Activated gamma-delta T cell (primary cell): ENCODE measurements at regions not wholly inside any gene's neighbourhood (a gene's known extent, or its start where the extent isn't known, plus 50 kb on each side); places are given as distances from the start of the nearest gene placed in this dataset.
"Not testable (repeated sequence)": the region's sequence is repeated elsewhere in the genome, so short reads cannot be mapped to it uniquely, and the experiment has no call there.

ENCODE experiments used
- DNase-seq: peaks from one replicate; lab custom pipeline; 2025; lab: John Stamatoyannopoulos, UW

DNA sequence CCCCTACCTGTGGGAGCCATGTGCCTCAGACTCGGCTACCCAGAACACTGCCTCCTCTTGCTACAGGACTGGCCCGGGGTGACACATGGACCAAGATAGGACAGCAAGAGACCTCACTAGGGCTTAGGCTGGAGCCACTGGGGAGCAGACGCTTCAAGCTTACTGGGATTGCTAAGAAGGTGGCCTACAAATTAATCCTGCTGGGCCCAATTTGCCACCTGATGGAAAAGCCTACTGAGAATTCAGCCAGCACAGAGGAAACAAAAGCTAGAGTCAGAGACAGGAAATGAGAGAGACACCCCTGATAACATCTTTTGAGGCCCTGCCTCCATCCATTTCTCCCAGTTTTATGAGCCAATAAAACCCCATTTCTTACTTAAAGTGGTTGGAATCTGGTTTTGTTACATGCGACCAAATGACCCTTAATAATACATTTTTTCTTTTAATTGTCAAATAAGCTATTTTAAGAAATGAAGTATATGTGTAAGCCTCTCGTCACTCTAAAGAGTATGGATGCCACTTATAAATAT lies 282.1 kb downstream of the CXCL12 start:
- DNase-seq = no peak

GRCh38 chr10:44101082-44101481 lies 283.8 kb downstream of the CXCL12 start:
- DNase-seq = no peak

GRCh38 chr10:44099511-44099910 lies 285.4 kb downstream of the CXCL12 start:
- no peak for DNase-seq

DNA sequence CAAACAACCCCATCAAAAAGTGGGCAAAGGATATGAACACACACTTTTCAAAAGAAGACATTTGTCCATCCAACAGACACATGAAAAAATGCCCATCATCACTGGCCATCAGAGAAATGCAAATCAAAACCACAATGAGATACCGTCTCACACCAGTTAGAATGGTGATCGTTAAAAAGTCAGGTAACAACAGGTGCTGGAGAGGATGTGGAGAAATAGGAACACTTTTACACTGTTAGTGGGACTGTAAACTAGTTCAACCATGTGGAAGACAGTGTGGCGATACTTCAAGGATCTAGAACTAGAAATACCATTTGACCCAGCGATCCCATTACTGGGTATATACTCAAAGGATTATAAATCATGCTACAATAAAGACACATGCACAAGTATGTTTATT lies 288.7 kb downstream of the CXCL12 start:
- DNase-seq = not testable (repeated sequence)

GRCh38 chr10:44089671-44090070 lies 295.2 kb downstream of the CXCL12 start:
- DNase-seq = no peak

DNA sequence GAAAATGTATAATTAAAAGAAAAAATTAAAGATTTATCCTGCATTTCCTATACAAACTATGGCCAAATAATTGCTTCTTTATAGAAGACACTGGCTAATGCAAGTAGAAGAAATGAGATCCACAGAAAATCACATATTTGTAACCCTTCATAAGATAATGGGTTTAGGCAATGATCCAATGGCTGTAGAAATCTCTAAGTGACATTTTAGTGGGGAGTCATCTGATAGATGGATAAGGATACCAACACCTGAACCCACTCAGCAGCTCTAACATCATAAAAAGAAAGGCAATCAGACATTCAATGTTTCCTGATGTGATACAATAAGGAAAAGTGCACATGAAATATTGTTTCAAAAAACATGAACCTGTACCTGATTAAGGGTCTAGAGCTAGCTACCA lies 297.5 kb downstream of the CXCL12 start:
- DNase-seq = no peak

GRCh38 chr10:44083719-44084400 lies 301.0 kb downstream of the CXCL12 start:
- DNase-seq = no peak

GRCh38 chr10:44071479-44071878 lies 313.4 kb downstream of the CXCL12 start:
- no peak for DNase-seq

GRCh38 chr10:44070282-44070681 lies 314.6 kb downstream of the CXCL12 start:
- no peak for DNase-seq

DNA sequence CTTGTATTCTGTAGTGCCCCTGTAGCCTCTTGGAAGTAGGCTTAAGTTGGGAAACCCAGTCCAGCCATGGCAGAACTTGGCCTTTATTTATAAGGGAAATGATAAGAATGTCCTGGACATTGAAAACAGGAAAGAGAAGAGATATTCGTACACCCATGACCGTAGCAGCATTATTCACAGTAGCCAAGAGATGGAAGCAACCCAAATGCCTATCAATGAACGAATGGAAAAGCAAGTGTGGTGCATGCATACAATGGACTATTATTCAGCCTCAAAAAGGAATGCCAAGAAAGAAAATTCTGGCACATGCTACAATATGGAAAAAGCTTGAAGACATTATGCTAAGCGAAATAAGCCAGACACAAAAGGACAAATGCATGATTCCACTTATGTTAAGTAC lies 315.3 kb downstream of the CXCL12 start:
- no peak for DNase-seq

- no peak for DNase-seq
Measured at GRCh38 chr10:44068716-44069482, 316.0 kb downstream of the CXCL12 start.

DNA sequence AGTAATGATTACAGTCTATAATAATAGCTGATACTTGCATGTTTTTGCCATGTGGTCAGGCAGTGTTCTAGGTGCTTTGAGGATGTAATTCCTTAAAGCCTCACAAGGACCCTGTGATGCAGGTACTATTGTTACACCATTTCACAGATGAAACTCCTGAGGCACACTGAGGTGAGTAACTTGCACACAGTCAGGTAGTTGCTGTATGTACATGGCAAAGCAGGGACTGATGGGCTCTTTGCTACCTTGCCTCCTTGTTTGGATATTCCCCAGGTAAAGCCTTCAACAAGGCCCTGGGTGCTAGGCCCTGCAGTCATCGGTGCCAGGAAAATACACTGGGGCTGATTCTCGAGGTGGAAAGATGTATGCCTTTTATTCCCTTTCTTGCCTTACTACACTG lies 317.5 kb downstream of the CXCL12 start:
- DNase-seq = no peak

GRCh38 chr10:44066527-44067255 lies 318.2 kb downstream of the CXCL12 start:
- no peak for DNase-seq

GRCh38 chr10:44065788-44066526 lies 318.9 kb downstream of the CXCL12 start:
- DNase-seq = no peak

- no peak for DNase-seq
Measured at GRCh38 chr10:44064987-44065787, 319.7 kb downstream of the CXCL12 start.

- no peak for DNase-seq
Measured at GRCh38 chr10:44064317-44064716, 320.6 kb downstream of the CXCL12 start.

DNA sequence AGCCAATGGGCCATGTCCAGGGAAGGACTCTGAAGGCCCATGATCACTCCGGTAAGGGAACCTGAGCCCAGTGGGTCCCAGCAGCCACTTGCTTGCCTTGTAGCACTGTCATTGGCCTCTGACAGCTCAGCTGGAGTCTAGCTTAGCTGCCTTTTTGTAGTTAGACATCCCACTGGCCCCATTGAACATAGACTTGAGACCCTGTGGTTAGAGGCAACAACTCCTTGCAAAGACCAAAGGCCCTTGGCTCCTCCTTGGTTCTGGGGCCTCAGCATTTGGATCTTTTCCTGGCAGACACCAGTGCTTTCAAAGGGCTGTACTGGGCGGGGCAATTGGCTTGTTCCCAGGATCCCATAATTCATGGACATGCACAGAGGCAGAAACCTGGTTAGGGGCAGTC lies 321.2 kb downstream of the CXCL12 start:
- no peak for DNase-seq

DNA sequence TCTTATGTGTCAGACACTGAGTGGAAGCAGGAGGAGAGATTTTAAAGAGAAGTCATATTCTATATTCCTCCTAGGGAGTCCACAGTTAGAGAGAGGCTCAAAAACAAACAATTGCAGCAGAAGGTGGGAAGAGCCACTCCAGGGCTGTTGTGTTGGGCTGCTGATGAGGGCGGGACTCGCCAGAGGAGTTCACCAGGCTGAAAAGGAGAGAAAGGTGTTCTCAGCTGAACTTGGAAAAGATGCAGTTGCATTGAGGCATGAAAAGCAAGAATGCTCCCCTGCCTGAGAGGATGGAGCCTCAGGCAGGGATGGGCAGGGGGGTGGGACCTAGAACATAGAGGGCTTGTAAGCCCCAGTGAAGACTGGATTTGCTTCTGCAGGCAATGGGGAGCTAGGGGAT lies 324.2 kb downstream of the CXCL12 start:
- no peak for DNase-seq

- no peak for DNase-seq
Measured at GRCh38 chr10:44060221-44060620, 324.7 kb downstream of the CXCL12 start.

GRCh38 chr10:44058259-44058658 lies 326.6 kb downstream of the CXCL12 start:
- DNase-seq = no peak
